ENCODE measurements at regions not wholly inside any gene's neighbourhood (a gene's known extent, or its start where the extent isn't known, plus 50 kb on each side); places are given as distances from the start of the nearest gene placed in this dataset.
A peak's percentile ranks its signal among the peaks of the same experiment; 100 is the strongest.

GRCh38 chr2:224180810-224181209 lies 141.7 kb upstream of the SERPINE2 start:
- TF ChIP-seq EZH2 (IDR thresholded peaks at IDR 0.05; ENCODE audit: low read length, missing control alignments) (no peak), CTCF (conservative IDR thresholded peaks at IDR 0.05 in 1 of 2, IDR thresholded peaks at IDR 0.05 in 1 of 2; ENCODE audit: low read depth in 1 of 2, low read length in 2 of 2) (no peak)
- no peaks in the 10 kb centered on the region for H3K9me3 ChIP-seq (ENCODE audit: control insufficient read depth, insufficient read depth, low read depth, low read length)

GRCh38 chr2:224178056-224178455 lies 139.0 kb upstream of the SERPINE2 start:
- Histone ChIP-seq H3K4me1 (ENCODE audit: control insufficient read depth, extremely low read depth, insufficient read depth, low read length) (no peaks in the 10 kb centered on the region), H4K20me1 (ENCODE audit: control insufficient read depth, extremely low read depth, insufficient read depth, low read length) (no peaks in the 10 kb centered on the region), H3K27me3 (ENCODE audit: control insufficient read depth, insufficient read depth, low read length) (no peaks in the 10 kb centered on the region), H3K27ac (ENCODE audit: insufficient read depth, low read length) (no peak overlapping the region), H3K4me2 (ENCODE audit: extremely low read depth, insufficient read depth, low read length) (no peak overlapping the region), H3K9ac (ENCODE audit: insufficient read depth, low read length) (no peak overlapping the region), H3K36me3 (ENCODE audit: control insufficient read depth, insufficient read depth, low read length) (no peaks in the 10 kb centered on the region), H3K4me3 (replicated peaks in 1 of 4; ENCODE audit: control extremely low read depth in 1 of 4, insufficient read depth in 1 of 4, low read depth in 3 of 4, low read length in 4 of 4) (no peak overlapping the region), H3K79me2 (ENCODE audit: control insufficient read depth, insufficient read depth, low read length) (no peaks in the 10 kb centered on the region), H3K9me3 (ENCODE audit: control insufficient read depth, insufficient read depth, low read depth, low read length) (no peaks in the 10 kb centered on the region), H2AFZ (ENCODE audit: low read length) (no peak overlapping the region)
- TF ChIP-seq CTCF (conservative IDR thresholded peaks at IDR 0.05 in 1 of 2, IDR thresholded peaks at IDR 0.05 in 1 of 2; ENCODE audit: low read depth in 1 of 2, low read length in 2 of 2) (no peak), EZH2 (IDR thresholded peaks at IDR 0.05; ENCODE audit: low read length, missing control alignments) (no peak)
- DNase-seq (ENCODE audit: low read depth in 2 of 2): peak; percentile 46 to 53

More at GRCh38 chr2:224180810-224181209, 141.7 kb upstream of the SERPINE2 start:
- H2AFZ ChIP-seq (ENCODE audit: low read length): no peak overlapping the region
- no peak for DNase-seq (ENCODE audit: low read depth in 2 of 2)
- H3K9ac ChIP-seq (ENCODE audit: insufficient read depth, low read length): no peak overlapping the region
- H4K20me1 ChIP-seq (ENCODE audit: control insufficient read depth, extremely low read depth, insufficient read depth, low read length): no peaks in the 10 kb centered on the region
- H3K4me3 ChIP-seq (replicated peaks in 1 of 4; ENCODE audit: control extremely low read depth in 1 of 4, insufficient read depth in 1 of 4, low read depth in 3 of 4, low read length in 4 of 4): no peak overlapping the region
- H3K27ac ChIP-seq (ENCODE audit: insufficient read depth, low read length): no peak overlapping the region
- H3K36me3 ChIP-seq (ENCODE audit: control insufficient read depth, insufficient read depth, low read length): no peaks in the 10 kb centered on the region
- H3K4me1 ChIP-seq (ENCODE audit: control insufficient read depth, extremely low read depth, insufficient read depth, low read length): no peaks in the 10 kb centered on the region
- H3K27me3 ChIP-seq (ENCODE audit: control insufficient read depth, insufficient read depth, low read length): no peaks in the 10 kb centered on the region
- H3K79me2 ChIP-seq (ENCODE audit: control insufficient read depth, insufficient read depth, low read length): no peaks in the 10 kb centered on the region
- H3K4me2 ChIP-seq (ENCODE audit: extremely low read depth, insufficient read depth, low read length): no peak overlapping the region

GRCh38 chr2:224175538-224175937 lies 136.5 kb upstream of the SERPINE2 start:
- H3K9me3 ChIP-seq (ENCODE audit: control insufficient read depth, insufficient read depth, low read depth, low read length): no peaks in the 10 kb centered on the region
- H3K4me1 ChIP-seq (ENCODE audit: control insufficient read depth, extremely low read depth, insufficient read depth, low read length): no peaks in the 10 kb centered on the region
- no peak overlapping the region for H3K4me3 ChIP-seq (replicated peaks in 1 of 4; ENCODE audit: control extremely low read depth in 1 of 4, insufficient read depth in 1 of 4, low read depth in 3 of 4, low read length in 4 of 4)
- H3K79me2 ChIP-seq (ENCODE audit: control insufficient read depth, insufficient read depth, low read length): no peaks in the 10 kb centered on the region
- no peak overlapping the region for H3K9ac ChIP-seq (ENCODE audit: insufficient read depth, low read length)
- H2AFZ ChIP-seq (ENCODE audit: low read length): no peak overlapping the region
- no peaks in the 10 kb centered on the region for H3K27me3 ChIP-seq (ENCODE audit: control insufficient read depth, insufficient read depth, low read length)
- TF ChIP-seq EZH2 (IDR thresholded peaks at IDR 0.05; ENCODE audit: low read length, missing control alignments) (no peak), CTCF (conservative IDR thresholded peaks at IDR 0.05 in 1 of 2, IDR thresholded peaks at IDR 0.05 in 1 of 2; ENCODE audit: low read depth in 1 of 2, low read length in 2 of 2) (no peak)
- DNase-seq (ENCODE audit: low read depth in 2 of 2): no peak
- H4K20me1 ChIP-seq (ENCODE audit: control insufficient read depth, extremely low read depth, insufficient read depth, low read length): no peaks in the 10 kb centered on the region
- no peaks in the 10 kb centered on the region for H3K36me3 ChIP-seq (ENCODE audit: control insufficient read depth, insufficient read depth, low read length)
- no peak overlapping the region for H3K4me2 ChIP-seq (ENCODE audit: extremely low read depth, insufficient read depth, low read length)
- no peak overlapping the region for H3K27ac ChIP-seq (ENCODE audit: insufficient read depth, low read length)

All from fibroblast of lung (primary cell).